PC-3 (cell line): ENCODE measurements at regions not wholly inside any gene's neighbourhood (a gene's known extent, or its start where the extent isn't known, plus 50 kb on each side); places are given as distances from the start of the nearest gene placed in this dataset.

ENCODE experiments used
- EZH2 ChIP-seq: fragments of 300-600 bp; sonication (generic); IDR thresholded peaks from one replicate; pipeline ENCODE4 v1.6.1; 2017; ENCODE audit warnings: antibody characterized with exemption, mild to moderate bottlenecking, low read length; ENCODE audit not compliant: unreplicated experiment
- TF ChIP-seq, protein P1 (sequence below): fragments of 300-600 bp; sonication (generic); conservative IDR thresholded peaks from 2 replicates; pipeline ENCODE4 v1.5.1; 2017; ENCODE audit warnings: antibody characterized with exemption, low read depth, mild to moderate bottlenecking, low read length

DNA sequence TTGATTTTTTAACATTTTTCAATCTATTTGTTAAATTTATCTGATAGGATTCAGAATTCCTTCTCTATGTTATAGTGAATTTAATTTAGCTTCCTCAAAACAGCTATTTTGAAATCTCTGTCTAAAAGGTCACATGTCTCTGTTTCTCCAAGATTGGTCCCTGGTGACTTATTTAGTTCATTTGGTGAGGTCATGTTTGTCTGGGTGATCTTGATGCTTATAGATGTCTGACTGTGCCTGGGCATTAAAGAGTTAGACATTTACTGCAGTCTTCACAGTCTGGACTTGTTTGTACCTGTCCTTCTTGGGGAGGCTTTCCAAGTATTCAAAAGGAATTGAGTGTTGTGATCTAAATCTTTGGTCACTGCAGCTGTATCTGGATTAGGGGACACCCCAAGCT is 169.5 kb upstream of the C2CD4B start:
- TF ChIP-seq, protein P1, sequence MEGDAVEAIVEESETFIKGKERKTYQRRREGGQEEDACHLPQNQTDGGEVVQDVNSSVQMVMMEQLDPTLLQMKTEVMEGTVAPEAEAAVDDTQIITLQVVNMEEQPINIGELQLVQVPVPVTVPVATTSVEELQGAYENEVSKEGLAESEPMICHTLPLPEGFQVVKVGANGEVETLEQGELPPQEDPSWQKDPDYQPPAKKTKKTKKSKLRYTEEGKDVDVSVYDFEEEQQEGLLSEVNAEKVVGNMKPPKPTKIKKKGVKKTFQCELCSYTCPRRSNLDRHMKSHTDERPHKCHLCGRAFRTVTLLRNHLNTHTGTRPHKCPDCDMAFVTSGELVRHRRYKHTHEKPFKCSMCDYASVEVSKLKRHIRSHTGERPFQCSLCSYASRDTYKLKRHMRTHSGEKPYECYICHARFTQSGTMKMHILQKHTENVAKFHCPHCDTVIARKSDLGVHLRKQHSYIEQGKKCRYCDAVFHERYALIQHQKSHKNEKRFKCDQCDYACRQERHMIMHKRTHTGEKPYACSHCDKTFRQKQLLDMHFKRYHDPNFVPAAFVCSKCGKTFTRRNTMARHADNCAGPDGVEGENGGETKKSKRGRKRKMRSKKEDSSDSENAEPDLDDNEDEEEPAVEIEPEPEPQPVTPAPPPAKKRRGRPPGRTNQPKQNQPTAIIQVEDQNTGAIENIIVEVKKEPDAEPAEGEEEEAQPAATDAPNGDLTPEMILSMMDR, result no peak
- TF ChIP-seq EZH2, result no peak
